Cerebellar cortex (tissue), 1 donor: ENCODE measurements at regions not wholly inside any gene's neighbourhood (a gene's known extent, or its start where the extent isn't known, plus 50 kb on each side); places are given as distances from the start of the nearest gene placed in this dataset.

ENCODE experiments used
- DNase-seq: peaks from one replicate; pipeline ENCODE4 v3.0.0-alpha.2; 2015; ENCODE audit warnings: low spot score

DNA sequence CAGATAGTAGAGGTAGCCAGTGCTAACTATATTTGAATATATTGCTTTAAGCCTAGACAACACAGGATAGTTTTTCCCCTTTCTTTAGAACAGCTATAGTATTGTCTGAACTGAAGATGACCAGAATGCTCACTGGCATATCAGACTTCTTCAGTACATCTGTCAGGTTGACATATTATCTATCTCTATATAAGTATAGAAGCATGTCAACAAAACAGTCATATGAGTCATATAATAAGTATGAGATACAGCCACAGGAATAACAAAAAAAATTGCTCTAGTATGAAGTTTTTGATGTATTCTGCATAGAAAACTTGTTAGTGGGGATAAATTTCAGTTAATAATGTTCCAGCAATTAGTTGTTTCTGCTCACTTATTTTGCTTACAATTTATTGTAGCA is 767.7 kb downstream of the LRFN5 start:
- DNase-seq: no peak

DNA sequence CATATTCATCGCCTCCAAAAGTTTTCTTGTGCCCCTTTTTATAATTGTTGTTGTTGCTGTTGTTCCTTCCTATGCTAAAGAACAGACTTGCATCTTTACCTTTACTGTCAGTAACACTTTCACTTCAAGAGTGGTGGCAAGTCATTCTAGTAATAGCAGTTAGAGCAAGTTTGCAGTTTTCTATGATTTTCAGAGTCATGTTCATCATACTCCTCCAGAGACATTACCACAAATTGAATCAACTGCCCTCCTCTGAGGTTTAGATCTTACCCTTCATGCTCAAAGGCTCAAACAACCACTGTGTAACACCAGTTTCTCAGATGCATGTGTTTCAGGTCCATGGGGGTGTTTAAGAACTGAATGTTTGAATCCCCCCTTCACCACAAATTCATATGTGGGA is 763.4 kb downstream of the LRFN5 start:
- DNase-seq: no peak

DNA sequence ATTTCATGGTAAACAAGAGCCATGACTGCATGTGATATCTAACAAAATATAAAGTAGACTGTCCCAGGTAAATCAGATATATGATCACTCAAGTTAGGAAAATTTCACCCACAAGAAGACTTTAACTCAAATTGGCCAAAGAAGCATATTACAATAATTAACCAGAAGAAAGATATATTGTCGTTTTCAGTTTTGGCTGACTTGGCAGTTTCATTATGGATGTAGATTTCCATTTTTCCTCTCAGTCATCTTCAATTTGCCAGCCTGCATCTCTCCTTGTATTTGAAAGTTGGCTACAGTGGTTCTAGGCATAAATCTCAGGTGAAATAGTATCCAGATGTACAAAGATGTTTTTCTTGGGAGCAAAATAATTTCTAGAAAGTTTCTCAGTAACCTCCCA is 761.6 kb downstream of the LRFN5 start:
- DNase-seq: no peak

DNA sequence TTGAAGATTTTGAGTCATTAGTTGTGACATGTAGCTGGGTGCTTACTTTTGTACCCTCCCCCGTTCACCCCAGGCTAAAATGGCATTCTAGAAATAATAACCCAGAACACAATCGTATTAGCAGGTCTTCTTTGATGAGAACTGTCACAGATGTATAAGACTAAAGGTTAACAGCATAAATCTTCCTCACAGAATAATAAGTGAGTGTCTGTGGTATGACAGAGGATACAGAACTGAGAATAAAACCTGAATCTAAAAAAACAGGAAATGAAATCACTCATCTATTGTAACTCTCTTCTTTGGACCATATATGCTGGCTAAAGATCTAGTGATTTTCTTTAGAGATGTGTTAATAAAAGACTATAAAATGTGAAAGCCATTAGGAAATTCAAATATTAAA is 746.6 kb downstream of the LRFN5 start:
- DNase-seq: no peak

DNA sequence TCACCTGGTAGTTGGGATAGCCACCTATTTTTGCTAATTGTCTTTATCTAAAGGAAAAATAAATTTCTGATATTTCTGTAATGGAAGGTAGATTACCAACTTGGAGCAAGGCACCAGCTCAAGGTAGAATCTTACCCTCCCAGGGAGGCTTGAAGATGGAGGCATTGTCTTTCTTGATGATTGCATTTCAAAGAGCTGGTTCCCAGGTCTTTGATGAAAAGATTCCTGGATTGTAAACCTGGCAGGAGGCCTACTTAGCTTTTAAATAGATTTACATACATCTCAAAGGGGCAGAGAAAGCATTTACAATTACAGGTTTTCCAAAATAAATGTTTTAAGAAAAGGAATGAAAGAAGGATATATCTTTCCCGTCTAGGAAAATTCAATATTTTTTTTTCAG is 729.2 kb downstream of the LRFN5 start:
- no peak for DNase-seq

DNA sequence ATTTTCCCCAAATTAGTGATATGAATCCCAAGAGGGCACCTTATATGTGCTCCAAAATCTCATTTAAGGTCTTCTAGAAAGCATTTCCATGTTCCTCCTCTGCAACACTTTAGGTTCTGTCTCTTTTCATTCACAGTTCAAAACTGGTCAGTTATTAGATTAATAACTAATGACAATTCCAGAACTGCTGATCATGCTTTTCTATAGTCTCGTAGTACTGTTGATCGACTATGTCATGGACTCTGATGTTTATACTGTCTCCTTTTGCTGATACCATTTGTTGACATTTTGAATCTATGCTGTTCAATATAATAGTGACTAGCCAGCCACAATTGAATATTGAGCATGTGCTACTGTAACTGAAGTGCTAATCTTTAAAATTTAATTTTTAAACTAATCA is 728.3 kb downstream of the LRFN5 start:
- DNase-seq: no peak

DNA sequence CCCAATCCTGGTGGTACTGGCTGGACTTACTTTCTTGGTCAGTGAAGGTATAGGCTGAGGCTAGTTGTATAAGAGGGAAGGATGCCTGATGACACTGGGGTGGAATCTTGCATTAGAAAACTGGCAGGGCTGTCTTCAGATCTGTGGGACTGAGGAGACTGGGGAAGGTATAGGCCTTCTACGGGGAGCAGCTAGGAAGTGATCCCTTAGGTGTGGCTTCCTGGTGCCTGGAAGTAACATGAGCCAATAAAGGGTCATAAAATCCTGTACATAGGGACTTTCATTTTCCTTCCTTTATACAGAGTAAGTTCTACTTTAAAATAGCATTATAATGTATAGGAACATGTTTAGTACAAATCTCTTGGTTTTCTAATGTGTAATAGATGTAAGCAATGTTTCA is 716.8 kb downstream of the LRFN5 start:
- no peak for DNase-seq

DNA sequence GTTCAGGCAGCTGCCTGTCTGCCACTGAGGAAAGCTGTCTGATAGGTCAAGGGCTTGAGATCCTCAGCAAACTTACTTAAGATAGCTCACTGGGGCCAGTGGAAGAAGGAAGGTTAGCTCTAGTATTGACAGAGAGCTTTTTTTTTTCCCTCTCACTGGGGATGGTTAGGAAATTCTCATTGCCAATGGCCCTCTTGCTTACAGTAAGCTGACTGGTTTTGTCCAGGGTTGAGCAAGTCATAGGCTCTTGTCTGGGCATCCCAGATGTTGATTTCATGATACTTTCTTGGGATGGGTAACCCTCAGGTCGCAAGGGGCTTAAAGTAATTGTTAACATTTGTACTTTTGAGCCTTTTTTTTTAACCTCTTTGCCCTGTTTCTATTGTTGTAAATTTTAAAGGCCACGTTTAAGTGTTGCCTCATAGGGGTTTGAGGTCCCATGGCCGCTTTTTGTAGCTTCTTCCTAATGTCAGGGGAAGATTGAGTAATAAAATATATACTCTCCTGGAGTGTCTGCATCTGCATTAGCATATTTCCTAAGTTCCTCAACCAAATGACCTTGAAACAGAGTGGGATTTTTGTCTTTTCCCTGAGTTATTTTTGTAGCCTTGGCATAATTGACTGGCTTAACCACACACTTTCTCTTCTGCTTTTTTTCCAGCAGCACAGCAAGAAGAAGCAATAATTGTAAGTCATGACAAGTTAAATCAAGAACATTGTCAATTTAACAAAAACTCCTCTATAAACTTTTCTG is 716.0 kb downstream of the LRFN5 start:
- no peak for DNase-seq

DNA sequence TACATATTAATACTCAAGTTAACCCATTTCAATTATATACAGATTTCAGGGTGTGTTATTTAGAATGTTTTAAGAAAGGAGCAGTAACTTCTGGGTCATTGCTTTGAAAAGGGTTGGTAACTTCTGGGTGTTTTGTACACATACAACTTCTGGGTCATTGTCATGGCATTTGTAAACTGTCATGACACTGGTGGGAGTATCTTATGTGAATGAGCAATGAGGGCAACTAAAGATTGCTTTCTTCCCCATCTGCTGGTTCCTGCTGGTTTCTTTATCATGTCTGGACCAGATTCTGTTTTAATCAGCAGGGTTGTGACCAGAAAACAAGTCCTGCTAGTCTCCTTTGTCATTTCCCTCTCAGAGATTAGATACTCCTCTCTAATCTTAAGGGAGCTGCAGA is 713.3 kb downstream of the LRFN5 start:
- no peak for DNase-seq

DNA sequence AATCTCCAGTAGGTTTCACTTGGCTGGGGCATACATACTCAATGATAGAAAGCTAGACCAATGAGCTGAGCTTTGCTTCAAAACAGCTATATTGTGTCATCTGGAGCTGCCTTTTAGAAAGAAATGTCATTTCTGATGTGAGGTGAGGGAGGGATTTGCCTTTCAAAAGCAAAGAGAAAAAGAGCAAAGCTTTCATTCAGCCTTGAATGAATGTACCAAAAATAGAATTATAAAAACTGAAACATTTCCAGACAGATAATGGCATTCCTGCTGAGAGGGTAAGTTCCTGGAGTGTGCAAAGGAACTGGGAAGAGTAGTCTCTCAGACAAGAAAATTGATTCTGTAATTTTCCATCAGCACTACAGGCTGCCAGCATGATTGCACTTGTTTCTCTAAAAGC is 710.0 kb downstream of the LRFN5 start:
- DNase-seq: no peak

DNA sequence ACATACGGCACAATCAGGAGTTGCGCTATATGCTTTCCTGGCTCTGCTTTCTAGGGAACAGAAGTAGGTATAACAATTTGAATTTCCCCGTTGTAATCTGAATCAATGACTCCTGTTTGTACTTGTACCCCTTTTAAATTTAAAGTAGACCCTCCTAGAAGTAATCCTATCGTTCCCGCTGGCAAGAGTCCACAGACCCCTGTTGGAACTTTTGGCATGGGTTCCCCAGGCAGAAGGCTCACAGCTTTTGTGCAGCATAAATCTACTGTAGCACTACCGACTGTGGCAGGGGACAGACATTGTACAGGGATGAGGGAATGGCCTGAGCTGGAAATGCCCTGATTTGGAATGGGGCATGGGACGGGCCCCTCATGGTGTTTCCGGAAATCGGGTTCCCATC is 705.2 kb downstream of the LRFN5 start:
- no peak for DNase-seq

DNA sequence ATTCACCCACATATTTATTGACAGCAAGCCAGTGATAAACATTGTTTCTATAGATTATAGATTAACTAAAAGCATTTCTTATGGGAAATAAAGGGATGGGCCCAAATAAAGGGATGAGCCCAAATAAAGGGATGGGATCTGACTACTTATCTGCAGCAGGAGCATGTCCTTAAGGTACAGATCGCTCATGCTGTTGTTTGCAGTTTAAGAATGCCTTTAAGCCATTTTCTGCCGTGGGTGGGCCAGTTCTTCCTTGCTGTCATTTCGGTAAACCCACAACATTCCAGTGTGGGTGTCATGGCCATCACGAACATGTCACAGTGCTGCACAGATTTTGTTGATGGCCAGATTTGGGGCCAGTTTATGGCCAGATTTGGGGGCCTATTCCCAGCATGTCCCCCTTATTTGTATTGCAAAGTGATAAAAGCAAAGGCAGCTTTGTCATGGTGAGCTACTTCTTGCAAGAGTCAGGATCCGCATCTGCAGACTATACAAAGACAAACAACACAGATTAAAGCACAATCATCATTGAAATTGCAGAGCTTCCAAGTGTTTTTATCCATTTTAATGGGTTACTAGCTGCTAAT is 700.7 kb downstream of the LRFN5 start:
- DNase-seq: no peak

DNA sequence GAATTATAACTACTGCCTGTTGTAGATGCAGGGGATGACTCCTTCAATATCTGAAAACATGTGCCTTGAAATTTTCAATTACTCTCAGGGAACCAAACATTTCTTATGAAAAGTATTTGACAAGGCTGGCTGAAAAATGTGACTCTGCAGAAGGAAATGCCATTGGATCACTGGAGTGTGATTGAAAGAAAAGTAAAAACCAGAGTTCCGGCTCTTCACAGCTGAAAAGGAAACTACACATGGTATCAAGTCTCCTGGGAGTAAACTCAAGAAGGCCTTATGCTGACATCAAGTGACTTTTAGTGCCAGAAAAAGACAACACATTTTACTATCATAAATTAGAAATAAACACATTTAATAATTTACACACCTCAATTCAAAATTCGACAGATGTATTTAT is 693.0 kb downstream of the LRFN5 start:
- no peak for DNase-seq

DNA sequence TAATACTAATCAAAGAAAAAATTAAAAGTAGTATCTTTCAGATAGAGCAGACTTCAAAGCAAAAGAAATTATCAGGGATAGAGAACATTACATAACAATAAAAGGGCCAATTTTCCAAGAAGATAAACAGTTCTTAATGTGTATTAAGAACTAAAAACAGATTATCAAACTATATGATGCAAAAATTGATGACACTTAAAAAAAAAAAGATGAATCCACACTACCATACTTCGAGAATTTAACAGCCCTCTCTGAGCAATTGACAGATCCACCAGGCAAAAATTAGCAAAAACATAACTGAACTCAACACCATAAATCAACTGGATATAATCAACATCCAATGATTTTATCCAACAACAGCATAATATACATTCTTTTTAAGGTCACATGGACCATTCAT is 686.5 kb downstream of the LRFN5 start:
- DNase-seq: no peak

DNA sequence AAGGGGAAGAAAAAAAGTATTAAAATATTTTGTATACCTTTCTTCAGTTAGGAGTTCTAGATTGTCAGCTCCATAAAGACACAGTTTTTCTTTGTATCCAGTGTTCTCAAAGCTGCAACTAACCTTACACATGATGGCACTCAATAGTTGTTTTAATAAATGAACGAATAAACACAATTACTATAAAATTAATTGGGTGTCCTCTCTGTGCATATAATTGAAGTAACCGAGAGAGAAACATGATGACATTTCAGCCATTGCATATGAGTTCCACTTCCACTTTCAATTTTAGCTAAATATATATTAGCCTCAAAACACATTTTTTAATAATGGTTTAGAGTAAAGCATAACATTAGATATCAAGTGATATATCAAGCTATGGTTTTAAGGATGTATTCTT is 671.2 kb downstream of the LRFN5 start:
- DNase-seq: no peak

DNA sequence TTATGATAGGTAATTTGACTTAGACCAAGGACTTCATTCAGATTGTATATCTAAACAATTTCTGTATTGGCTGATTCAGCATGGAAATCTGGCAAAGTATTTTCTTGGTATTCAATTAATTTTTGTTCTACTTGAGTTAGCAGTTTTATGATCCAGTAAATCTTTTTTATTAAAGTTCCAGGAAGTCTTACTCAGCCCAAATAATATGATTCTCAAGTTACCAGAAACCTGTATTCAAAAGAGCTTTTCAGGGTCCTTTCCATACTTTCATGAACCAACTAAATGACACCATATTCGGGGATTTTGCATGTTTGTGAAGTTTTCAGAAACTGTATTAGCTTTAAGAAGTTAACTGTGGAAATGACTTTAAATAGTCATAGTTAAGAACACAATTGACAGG is 662.6 kb downstream of the LRFN5 start:
- DNase-seq: no peak

DNA sequence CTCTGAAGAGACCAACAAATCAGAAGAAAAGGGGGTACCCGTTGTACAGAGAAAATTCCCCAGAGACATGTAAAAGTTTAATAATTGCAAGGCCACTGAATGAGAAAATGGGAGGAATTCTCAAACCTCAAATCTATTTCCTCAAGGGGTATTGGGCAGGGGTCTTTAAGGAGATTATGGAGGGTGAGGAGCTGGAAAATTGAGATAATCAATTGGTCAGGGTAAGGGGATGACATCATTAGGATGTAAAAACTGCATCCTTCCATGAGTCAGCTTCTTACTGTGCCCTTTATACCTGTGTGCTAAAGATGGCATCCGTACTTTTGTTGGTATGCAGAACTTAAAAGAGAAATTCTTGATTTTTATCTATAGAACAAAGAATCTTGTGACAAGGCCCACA is 641.5 kb downstream of the LRFN5 start:
- DNase-seq: no peak

DNA sequence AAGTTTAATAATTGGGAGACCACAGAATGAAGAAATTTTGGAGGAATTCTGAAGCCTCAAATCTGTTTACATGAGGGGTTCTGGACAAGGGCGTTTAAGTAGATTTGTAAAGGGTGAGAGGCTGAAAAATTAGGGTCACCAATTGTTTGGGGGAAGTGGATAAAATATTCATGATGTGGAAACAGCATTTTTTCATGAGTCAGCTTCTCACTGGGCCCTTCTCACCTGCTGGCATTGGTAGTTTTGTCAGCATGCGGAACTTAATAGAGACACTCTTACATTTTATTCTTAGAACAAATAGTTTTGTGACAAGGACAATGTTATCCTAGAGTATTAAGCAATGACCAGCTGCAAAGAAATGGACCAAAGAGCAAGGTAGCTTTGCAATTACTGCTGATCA is 634.4 kb downstream of the LRFN5 start:
- no peak for DNase-seq

DNA sequence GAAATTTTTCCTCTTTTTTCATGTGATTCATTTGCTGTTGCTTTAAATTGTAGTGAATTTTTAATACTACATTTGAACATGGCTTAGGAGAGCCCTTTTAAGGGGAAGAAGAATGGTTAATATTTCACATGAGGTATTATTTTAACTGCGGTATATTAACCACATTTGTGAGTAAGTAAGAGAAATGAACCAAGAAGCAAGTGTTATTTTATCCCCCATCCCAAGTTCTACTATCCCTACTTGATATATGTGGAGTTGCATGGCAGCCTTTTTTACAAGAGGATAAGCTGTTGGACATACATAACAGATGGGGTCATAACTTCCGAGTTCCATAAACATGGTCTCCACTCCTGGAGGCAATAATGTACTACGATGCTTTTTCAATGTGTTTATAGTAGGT is 623.3 kb downstream of the LRFN5 start:
- no peak for DNase-seq

DNA sequence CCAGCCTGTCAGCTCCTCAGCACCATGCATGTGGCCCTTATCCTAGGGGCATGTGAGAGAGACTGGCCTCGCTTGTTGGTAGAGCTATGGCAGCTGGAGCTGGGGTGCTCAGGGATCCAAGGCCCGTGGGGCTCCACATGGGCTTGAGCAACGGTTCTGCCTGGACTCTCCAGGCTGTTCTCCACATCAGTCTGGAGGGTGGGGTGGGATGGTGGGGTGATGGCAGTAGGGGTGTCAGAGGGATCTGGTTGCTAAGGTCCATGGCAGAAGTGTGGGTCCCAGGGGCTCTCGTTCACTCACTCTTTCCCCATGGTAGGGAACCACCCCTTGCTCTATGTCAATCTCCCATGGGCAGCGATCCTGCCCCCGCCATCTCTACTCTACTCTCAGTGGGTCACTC is 622.6 kb downstream of the LRFN5 start:
- DNase-seq: no peak

DNA sequence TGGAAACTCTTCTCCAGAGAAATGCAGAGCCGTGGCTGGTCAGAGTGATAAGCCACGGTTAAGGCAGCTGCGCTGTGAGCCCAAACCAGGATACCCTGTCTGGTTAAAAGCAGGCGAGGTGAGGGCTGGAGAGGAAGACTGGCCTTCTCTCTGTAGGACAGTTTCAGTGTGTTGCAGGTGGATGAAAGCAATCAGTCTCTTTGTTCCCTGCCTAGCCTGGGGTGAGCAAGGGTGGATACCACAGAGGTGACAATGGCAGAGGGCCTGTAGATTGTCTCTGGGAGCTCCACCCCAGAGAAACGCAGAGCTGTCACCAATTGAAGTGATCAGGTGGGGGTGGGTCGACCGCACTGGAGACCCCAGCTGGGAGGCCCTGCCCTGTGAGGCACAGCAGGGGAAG is 621.9 kb downstream of the LRFN5 start:
- no peak for DNase-seq

DNA sequence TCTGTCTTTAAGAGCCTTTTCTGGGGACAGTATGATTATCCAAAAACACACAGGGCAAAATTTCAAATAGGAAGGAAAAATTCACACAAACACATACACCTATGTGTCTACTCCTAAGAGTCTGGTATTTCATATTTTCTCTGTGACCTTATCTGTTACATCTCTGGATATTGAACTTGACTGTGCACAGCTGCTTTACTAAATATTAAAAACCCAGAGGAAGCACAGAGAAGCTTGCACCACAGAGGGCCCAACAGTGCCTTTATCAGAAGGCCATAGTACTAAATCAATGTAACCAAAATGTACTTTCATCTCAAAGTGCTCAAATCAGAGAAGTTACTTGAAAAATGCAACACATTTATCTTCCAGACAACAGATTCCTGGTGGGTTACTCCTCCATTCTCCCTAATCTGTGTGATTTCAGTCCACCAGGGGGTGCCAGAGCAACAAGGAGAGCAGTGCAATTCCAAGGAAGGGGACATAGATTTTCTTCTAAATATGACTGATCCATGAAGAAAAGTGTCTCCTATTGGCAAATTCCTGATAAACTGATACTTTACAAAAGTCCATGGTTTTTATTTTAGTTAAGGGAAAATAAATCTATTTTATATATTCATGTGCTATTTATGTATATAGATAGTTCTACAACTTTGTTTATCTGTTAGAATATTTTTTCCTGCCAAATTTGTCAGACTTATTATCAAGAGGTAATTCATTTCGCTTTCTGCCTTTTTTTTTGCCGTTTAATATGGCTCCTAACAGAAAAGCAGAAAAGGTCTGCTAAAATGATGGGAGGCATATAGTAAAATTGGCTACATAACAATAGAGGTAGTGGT is 617.6 kb downstream of the LRFN5 start:
- peak; percentile 35 for DNase-seq

DNA sequence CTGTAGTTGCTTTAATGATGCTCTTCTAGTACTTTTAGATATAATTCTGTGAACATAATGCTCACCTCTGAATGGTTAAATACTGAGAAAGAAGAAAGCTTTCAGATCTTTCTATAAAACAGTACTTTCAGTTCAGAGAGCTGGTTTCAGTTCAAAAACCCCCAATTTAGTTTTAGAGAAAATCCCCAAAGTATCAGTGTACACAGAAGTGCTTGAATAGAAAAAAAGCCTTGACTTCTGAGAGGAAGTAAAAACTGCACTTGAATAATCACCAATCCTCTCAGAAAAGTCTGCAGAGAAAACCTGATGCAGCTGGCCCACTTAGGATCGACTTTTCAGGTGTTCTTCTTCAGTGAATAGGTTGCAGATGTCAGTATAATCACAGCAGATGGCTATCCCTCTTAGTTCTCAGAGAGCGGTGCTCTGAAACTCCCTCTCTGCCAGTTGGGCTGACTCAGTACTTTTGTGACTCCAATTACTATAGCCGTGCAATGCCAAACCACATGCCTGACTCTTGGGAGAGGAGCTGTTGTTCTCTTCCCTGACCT is 616.3 kb downstream of the LRFN5 start:
- DNase-seq: peak; percentile 17
